WTC11 (cell line): ENCODE measurements at regions not wholly inside any gene's neighbourhood (a gene's known extent, or its start where the extent isn't known, plus 50 kb on each side); places are given as distances from the start of the nearest gene placed in this dataset.

Source experiments
- ATAC-seq: fragments of 200-7000 bp; cut with Tn5 transposase; 2 replicates; pipeline ENCODE4 v1.10.0; 2021; ENCODE audit warnings: mild to moderate bottlenecking, moderate library complexity
- CTCF ChIA-PET: fragments of 300-600 bp; sonication (Branson Sonifier 250); formaldehyde crosslinking; loops from one replicate; lab custom pipeline; 2021; ENCODE audit warnings: antibody characterized with exemption; lab: Charles Lee
- POLR2A ChIA-PET: fragments of 350-600 bp; sonication (Branson Sonifier 250); formaldehyde crosslinking; loops from one replicate; lab custom pipeline; 2021; ENCODE audit warnings: antibody characterized with exemption; lab: Charles Lee
- DNase-seq: peaks from one replicate; pipeline ENCODE4 v3.0.0; 2021; ENCODE audit warnings: low spot score
- H3K27ac Mint-ChIP-seq: 2 replicates; pipeline ENCODE4 v1.8.0; 2021; ENCODE audit warnings: mixed read lengths
- H3K27me3 Mint-ChIP-seq: 2 replicates; pipeline ENCODE4 v1.8.0; 2021; ENCODE audit warnings: low read depth, mild to moderate bottlenecking, moderate library complexity, mixed read lengths
- H3K36me3 Mint-ChIP-seq: 2 replicates; pipeline ENCODE4 v1.8.0; 2021; ENCODE audit warnings: mixed read lengths
- H3K4me1 Mint-ChIP-seq: 2 replicates; pipeline ENCODE4 v1.8.0; 2022; ENCODE audit warnings: mixed read lengths
- H3K4me3 Mint-ChIP-seq: 2 replicates; pipeline ENCODE4 v1.8.0; 2021; ENCODE audit warnings: mild to moderate bottlenecking, moderate library complexity, mixed read lengths
- H3K9me3 Mint-ChIP-seq: 2 replicates; pipeline ENCODE4 v1.8.0; 2021; ENCODE audit warnings: mixed read lengths
- ATF2 ChIP-seq: sonication (generic); formaldehyde crosslinking; IDR thresholded peaks from 2 replicates; pipeline ENCODE4 v1.8.1; 2022; ENCODE audit warnings: low read depth, missing genetic modification reagents, borderline replicate concordance
- ATF3 ChIP-seq: sonication (generic); formaldehyde crosslinking; conservative IDR thresholded peaks from 2 replicates; pipeline ENCODE4 v1.8.1; 2022; ENCODE audit warnings: mild to moderate bottlenecking, missing genetic modification reagents
- CREM ChIP-seq: sonication (generic); formaldehyde crosslinking; IDR thresholded peaks from 2 replicates; pipeline ENCODE4 v1.8.1; 2022; ENCODE audit warnings: mild to moderate bottlenecking, missing genetic modification reagents, moderate library complexity
- E2F5 ChIP-seq: sonication (generic); formaldehyde crosslinking; IDR thresholded peaks from 2 replicates; pipeline ENCODE4 v1.8.1; 2022; ENCODE audit warnings: mild to moderate bottlenecking, moderate library complexity, missing genetic modification reagents
- ELF4 ChIP-seq: sonication (generic); formaldehyde crosslinking; IDR thresholded peaks from 2 replicates; pipeline ENCODE4 v1.8.1; 2022; ENCODE audit warnings: low read depth, mild to moderate bottlenecking, moderate library complexity, missing genetic modification reagents
- ESRRA ChIP-seq: sonication (generic); formaldehyde crosslinking; IDR thresholded peaks from 2 replicates; pipeline ENCODE4 v1.8.1; 2022; ENCODE audit warnings: mild to moderate bottlenecking, missing genetic modification reagents, borderline replicate concordance
- FOXP1 ChIP-seq: sonication (generic); formaldehyde crosslinking; IDR thresholded peaks from 2 replicates; pipeline ENCODE4 v1.8.0; 2022; ENCODE audit warnings: missing genetic modification reagents, mild to moderate bottlenecking, moderate library complexity, borderline replicate concordance
- GRHL2 ChIP-seq: fragments of 250-450 bp; sonication (Bioruptor Pico); IDR thresholded peaks from 2 replicates; pipeline ENCODE4 v1.8.0; 2022; ENCODE audit warnings: mild to moderate bottlenecking, moderate library complexity; ENCODE audit not compliant: insufficient replicate concordance, severe bottlenecking
- HMGA2 ChIP-seq: fragments of 250-450 bp; sonication (Bioruptor Pico); IDR thresholded peaks from 2 replicates; pipeline ENCODE4 v1.4.0; 2021; ENCODE audit warnings: mild to moderate bottlenecking, moderate library complexity
- HMGXB4 ChIP-seq: sonication (generic); formaldehyde crosslinking; IDR thresholded peaks from 2 replicates; pipeline ENCODE4 v1.8.1; 2023; ENCODE audit warnings: mild to moderate bottlenecking, moderate library complexity, missing genetic modification reagents
- IRF2 ChIP-seq: sonication (generic); formaldehyde crosslinking; IDR thresholded peaks from 2 replicates; pipeline ENCODE4 v1.8.0; 2022; ENCODE audit warnings: low read depth, missing genetic modification reagents, borderline replicate concordance
- KAT7 ChIP-seq: sonication (generic); formaldehyde crosslinking; IDR thresholded peaks from 2 replicates; pipeline ENCODE4 v1.8.1; 2023; ENCODE audit warnings: missing genetic modification reagents, mild to moderate bottlenecking, borderline replicate concordance
- MYBL2 ChIP-seq: sonication (generic); formaldehyde crosslinking; IDR thresholded peaks from 2 replicates; pipeline ENCODE4 v1.8.1; 2023; ENCODE audit warnings: mild to moderate bottlenecking, moderate library complexity, missing genetic modification reagents
- NFATC4 ChIP-seq: fragments of 250-450 bp; sonication (Bioruptor Pico); IDR thresholded peaks from 2 replicates; pipeline ENCODE4 v1.9.0; 2021; ENCODE audit warnings: mild to moderate bottlenecking
- NR1H2 ChIP-seq: sonication (generic); formaldehyde crosslinking; IDR thresholded peaks from 2 replicates; pipeline ENCODE4 v1.9.0; 2021; ENCODE audit warnings: mild to moderate bottlenecking, moderate library complexity, missing genetic modification reagents
- PRRX2 ChIP-seq: fragments of 250-450 bp; sonication (Bioruptor Pico); IDR thresholded peaks from 2 replicates; pipeline ENCODE4 v1.8.0; 2021; ENCODE audit warnings: mild to moderate bottlenecking
- RORB ChIP-seq: fragments of 250-450 bp; sonication (Bioruptor Pico); IDR thresholded peaks from 2 replicates; pipeline ENCODE4 v1.9.0; 2021; ENCODE audit warnings: mild to moderate bottlenecking
- SMAD3 ChIP-seq: sonication (generic); formaldehyde crosslinking; IDR thresholded peaks from 2 replicates; pipeline ENCODE4 v1.8.0; 2022; ENCODE audit warnings: missing genetic modification reagents, mild to moderate bottlenecking, borderline replicate concordance
- TP53 ChIP-seq: sonication (generic); formaldehyde crosslinking; IDR thresholded peaks from 2 replicates; pipeline ENCODE4 v1.8.1; 2023; ENCODE audit warnings: mild to moderate bottlenecking, missing genetic modification reagents
- USF1 ChIP-seq: sonication (generic); formaldehyde crosslinking; IDR thresholded peaks from 2 replicates; pipeline ENCODE4 v1.8.0; 2022; ENCODE audit warnings: mild to moderate bottlenecking, missing genetic modification reagents
- USF2 ChIP-seq: sonication (generic); formaldehyde crosslinking; IDR thresholded peaks from 2 replicates; pipeline ENCODE4 v1.8.1; 2023; ENCODE audit warnings: mild to moderate bottlenecking, missing genetic modification reagents, moderate library complexity
- ZBTB43 ChIP-seq: sonication (generic); formaldehyde crosslinking; IDR thresholded peaks from 2 replicates; pipeline ENCODE4 v1.8.1; 2023; ENCODE audit warnings: mild to moderate bottlenecking, missing genetic modification reagents
- ZNF121 ChIP-seq: sonication (generic); formaldehyde crosslinking; IDR thresholded peaks from 2 replicates; pipeline ENCODE4 v1.8.0; 2023; ENCODE audit warnings: missing genetic modification reagents
- ZNF219 ChIP-seq: sonication (generic); formaldehyde crosslinking; IDR thresholded peaks from 2 replicates; pipeline ENCODE4 v1.8.0; 2023; ENCODE audit warnings: missing genetic modification reagents, mild to moderate bottlenecking, borderline replicate concordance
- ZNF317 ChIP-seq: sonication (generic); formaldehyde crosslinking; IDR thresholded peaks from 2 replicates; pipeline ENCODE4 v1.8.1; 2023; ENCODE audit warnings: low read depth, mild to moderate bottlenecking, moderate library complexity, missing genetic modification reagents, borderline replicate concordance
- ZNF512 ChIP-seq: sonication (generic); formaldehyde crosslinking; IDR thresholded peaks from 2 replicates; pipeline ENCODE4 v1.8.1; 2022; ENCODE audit warnings: missing genetic modification reagents, borderline replicate concordance

- no peak for TF ChIP-seq FOXP1
Measured at GRCh38 chr7:108711611-108712010, 141.9 kb downstream of the DNAJB9 start (continued).

GRCh38 chr7:108716783-108717182 is 147.1 kb downstream of the DNAJB9 start:
- 0 out of 2 replicates have a peak, but pooled peaks cover 3% of the 10 kb centered on the region for H3K4me1 Mint-ChIP-seq
- H3K27me3 Mint-ChIP-seq, result no peaks in the 10 kb centered on the region
- no peak for TF ChIP-seq ZBTB43 (CRISPR knock-in tag)
- TF ChIP-seq RORB (CRISPR knock-in tag), result no peak
- TF ChIP-seq FOXP1, result no peak
- TF ChIP-seq MYBL2, result no peak
- no peak for TF ChIP-seq HMGXB4 (CRISPR knock-in tag)
- TF ChIP-seq HMGA2 (CRISPR knock-in tag), result no peak
- no peak for TF ChIP-seq ZNF121 (CRISPR knock-in tag)
- TF ChIP-seq ZNF512 (CRISPR knock-in tag), result no peak
- TF ChIP-seq GRHL2 (CRISPR knock-in tag), result no peak
- no peak for TF ChIP-seq IRF2 (CRISPR knock-in tag)
- TF ChIP-seq TP53 (CRISPR knock-in tag), result no peak
- no peak for TF ChIP-seq ATF2 (CRISPR knock-in tag)
- no peak for TF ChIP-seq KAT7 (CRISPR knock-in tag)
- no peak for TF ChIP-seq NFATC4 (CRISPR knock-in tag)
- ChIA-PET POLR2A (no interaction called here), CTCF (no interaction called here)
- ATAC-seq (no peak), DNase-seq (no peak)
- no peak overlapping the region for H3K4me3 Mint-ChIP-seq
- no peaks in the 10 kb centered on the region for H3K36me3 Mint-ChIP-seq
- no peaks in the 10 kb centered on the region for H3K9me3 Mint-ChIP-seq
- H3K27ac Mint-ChIP-seq, result no peak overlapping the region

- Mint-ChIP-seq H3K27ac (no peak overlapping the region), H3K36me3 (no peaks in the 10 kb centered on the region), H3K4me1 (0 out of 2 replicates have a peak, but pooled peaks cover 3% of the 10 kb centered on the region), H3K27me3 (no peaks in the 10 kb centered on the region), H3K4me3 (no peak overlapping the region), H3K9me3 (no peaks in the 10 kb centered on the region)
- ChIA-PET CTCF (no interaction called here), POLR2A (no interaction called here)
- ATAC-seq, result no peak
- DNase-seq, result no peak
- TF ChIP-seq GRHL2 (CRISPR knock-in tag) (no peak), CREM (CRISPR knock-in tag) (no peak), TP53 (CRISPR knock-in tag) (no peak), USF2 (CRISPR knock-in tag) (no peak), SMAD3 (CRISPR knock-in tag) (no peak), PRRX2 (CRISPR knock-in tag) (no peak), ELF4 (no peak), ESRRA (no peak), E2F5 (CRISPR knock-in tag) (no peak), USF1 (CRISPR knock-in tag) (no peak), ZNF219 (CRISPR knock-in tag) (no peak), FOXP1 (no peak), ZNF317 (CRISPR knock-in tag) (no peak), ATF3 (CRISPR knock-in tag) (no peak), NR1H2 (no peak)
Measured at GRCh38 chr7:108717781-108718180, 148.1 kb downstream of the DNAJB9 start.
